Adipocyte (in vitro differentiated cells): ENCODE measurements at regions not wholly inside any gene's neighbourhood (a gene's known extent, or its start where the extent isn't known, plus 50 kb on each side); places are given as distances from the start of the nearest gene placed in this dataset.

Experiments used
- DNase-seq: peaks from one replicate; pipeline ENCODE4 v3.0.0-alpha.2; 2015; ENCODE audit warnings: low read depth
- H3K27me3 ChIP-seq: replicated peaks from 2 replicates; pipeline ENCODE4 v1.7.0; 2013; ENCODE audit warnings: mild to moderate bottlenecking, low read length, moderate library complexity; ENCODE audit not compliant: control insufficient read depth, insufficient read depth
- H3K36me3 ChIP-seq: 2 replicates; pipeline ENCODE4 v1.7.0; 2013; ENCODE audit warnings: low read length, mild to moderate bottlenecking, moderate library complexity; ENCODE audit not compliant: control insufficient read depth, insufficient read depth, severe bottlenecking
- H3K4me1 ChIP-seq: 2 replicates; pipeline ENCODE4 v1.7.0; 2013; ENCODE audit warnings: mild to moderate bottlenecking, low read length, moderate library complexity; ENCODE audit not compliant: control insufficient read depth, insufficient read depth
- H3K4me3 ChIP-seq: 2 replicates; pipeline ENCODE4 v1.7.0; 2013; ENCODE audit warnings: mild to moderate bottlenecking, low read length, moderate library complexity
- H3K9ac ChIP-seq: 2 replicates; pipeline ENCODE4 v1.7.0; 2013; ENCODE audit warnings: mild to moderate bottlenecking, low read length, moderate library complexity
- H3K9me3 ChIP-seq: 2 replicates; pipeline ENCODE4 v1.7.0; 2013; ENCODE audit warnings: mild to moderate bottlenecking, low read length, moderate library complexity; ENCODE audit not compliant: control insufficient read depth

DNA sequence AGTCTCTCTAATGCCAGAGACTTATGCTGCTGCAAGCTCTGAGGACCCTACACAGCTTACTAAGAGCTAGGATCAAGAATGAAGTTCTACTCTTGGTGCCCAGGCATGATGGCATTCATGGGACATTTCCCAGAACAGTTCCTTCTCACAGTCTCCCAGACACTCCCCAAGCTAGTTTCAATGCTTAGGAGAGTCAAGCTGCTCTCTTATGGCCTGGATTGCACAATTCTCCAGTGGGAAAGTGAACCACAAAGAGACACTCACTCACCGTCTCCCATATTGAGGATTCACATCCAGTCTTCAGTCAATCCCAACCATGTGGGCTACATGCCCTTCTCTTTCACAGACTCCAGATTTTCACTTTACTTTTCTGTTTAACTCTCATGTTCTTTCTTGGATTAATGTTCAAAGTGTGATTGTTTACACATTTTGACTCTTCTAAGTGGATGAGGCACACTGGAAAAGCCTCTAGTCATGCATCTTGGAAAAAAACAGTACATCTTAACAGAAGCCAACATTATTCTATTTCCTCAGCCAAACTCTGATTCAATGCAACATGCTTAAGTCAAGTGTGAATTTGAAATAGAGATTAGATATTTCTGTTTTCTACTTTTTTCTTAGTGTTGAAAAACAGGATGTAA is 447.8 kb upstream of the BTBD3 start:
- H3K4me3 ChIP-seq = no peak overlapping the region

DNA sequence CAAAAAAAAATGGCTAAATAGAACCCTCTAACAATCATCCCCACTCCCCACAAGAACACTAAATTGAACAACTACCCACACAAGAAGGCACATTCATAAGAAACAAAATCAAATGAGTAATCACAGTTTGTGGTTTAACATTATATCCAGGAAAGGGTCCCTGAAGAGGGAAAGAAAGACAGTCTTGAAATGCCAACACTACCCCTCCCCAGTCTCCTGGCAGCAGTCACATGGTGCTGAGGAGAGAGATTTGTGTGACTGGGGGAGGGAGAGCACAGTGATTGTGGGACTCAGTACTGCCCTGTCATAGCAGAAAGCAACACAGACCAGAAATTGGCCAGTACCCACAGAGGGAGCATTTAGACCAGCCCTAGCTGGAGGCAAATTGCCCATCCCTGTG is 443.7 kb upstream of the BTBD3 start:
- Histone ChIP-seq H3K36me3 (no peaks in the 10 kb centered on the region), H3K27me3 (peaks cover 3% of the 10 kb centered on the region), H3K9me3 (peaks cover 14% of the 10 kb centered on the region), H3K4me1 (no peaks in the 10 kb centered on the region), H3K4me3 (no peak overlapping the region), H3K9ac (no peak overlapping the region)
- DNase-seq = no peak

More for the DNA sequence above, 447.8 kb upstream of the BTBD3 start:
- Histone ChIP-seq H3K9ac (no peak overlapping the region), H3K9me3 (no peaks in the 10 kb centered on the region), H3K36me3 (no peaks in the 10 kb centered on the region), H3K4me1 (no peaks in the 10 kb centered on the region), H3K27me3 (peaks cover 3% of the 10 kb centered on the region)
- no peak for DNase-seq

DNA sequence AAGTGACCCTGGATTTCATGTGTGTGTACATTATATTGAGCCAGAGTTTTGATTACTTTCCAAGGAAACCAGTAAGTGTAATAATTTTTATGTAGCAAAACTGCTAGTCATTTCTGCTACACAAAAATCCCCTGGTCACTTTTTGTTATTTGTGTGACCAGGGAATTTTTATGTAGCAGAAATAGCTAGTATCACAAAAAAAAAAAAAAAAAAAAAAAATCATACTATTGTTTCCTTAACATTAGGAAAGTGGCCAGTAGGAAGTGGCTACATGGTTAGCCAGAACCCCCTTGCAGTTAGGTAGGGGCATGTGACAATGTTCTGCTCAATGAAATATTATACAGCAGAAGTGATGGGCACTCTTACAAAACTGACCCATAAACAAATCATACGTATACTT is 434.0 kb upstream of the BTBD3 start:
- DNase-seq = no peak
- Histone ChIP-seq H3K27me3 (no peaks in the 10 kb centered on the region), H3K9me3 (no peaks in the 10 kb centered on the region), H3K4me1 (no peaks in the 10 kb centered on the region), H3K36me3 (no peaks in the 10 kb centered on the region), H3K4me3 (no peak overlapping the region), H3K9ac (no peak overlapping the region)

DNA sequence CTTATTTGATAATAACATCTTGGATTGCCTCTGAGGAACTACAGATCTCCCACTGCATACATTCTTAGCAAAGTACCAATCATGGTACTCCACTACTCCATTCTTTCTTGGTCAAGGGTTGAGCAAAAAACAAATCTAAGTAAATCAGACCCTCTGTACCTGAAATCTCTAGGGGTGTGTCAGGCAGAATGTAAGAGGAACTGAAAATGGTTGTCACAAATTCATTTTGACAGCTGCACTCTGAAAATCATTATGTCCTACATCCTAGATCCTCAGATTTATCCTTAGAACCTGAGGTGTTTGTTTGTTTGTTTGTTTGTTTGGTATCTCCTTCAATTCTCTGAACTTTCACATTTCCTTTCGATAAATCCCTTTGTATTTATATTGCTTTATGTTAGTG is 433.2 kb upstream of the BTBD3 start:
- DNase-seq = no peak
- H3K36me3 ChIP-seq = no peaks in the 10 kb centered on the region
- no peaks in the 10 kb centered on the region for H3K9me3 ChIP-seq
- H3K27me3 ChIP-seq = no peaks in the 10 kb centered on the region
- no peak overlapping the region for H3K9ac ChIP-seq
- H3K4me1 ChIP-seq = no peaks in the 10 kb centered on the region
- H3K4me3 ChIP-seq = no peak overlapping the region

- no peak overlapping the region for H3K4me3 ChIP-seq
- no peak overlapping the region for H3K9ac ChIP-seq
- H3K27me3 ChIP-seq = no peaks in the 10 kb centered on the region
- no peaks in the 10 kb centered on the region for H3K36me3 ChIP-seq
- H3K9me3 ChIP-seq = no peaks in the 10 kb centered on the region
- H3K4me1 ChIP-seq = no peaks in the 10 kb centered on the region
- DNase-seq = no peak
Observed at GRCh38 chr20:11492386-11492785, 425.3 kb upstream of the BTBD3 start.

DNA sequence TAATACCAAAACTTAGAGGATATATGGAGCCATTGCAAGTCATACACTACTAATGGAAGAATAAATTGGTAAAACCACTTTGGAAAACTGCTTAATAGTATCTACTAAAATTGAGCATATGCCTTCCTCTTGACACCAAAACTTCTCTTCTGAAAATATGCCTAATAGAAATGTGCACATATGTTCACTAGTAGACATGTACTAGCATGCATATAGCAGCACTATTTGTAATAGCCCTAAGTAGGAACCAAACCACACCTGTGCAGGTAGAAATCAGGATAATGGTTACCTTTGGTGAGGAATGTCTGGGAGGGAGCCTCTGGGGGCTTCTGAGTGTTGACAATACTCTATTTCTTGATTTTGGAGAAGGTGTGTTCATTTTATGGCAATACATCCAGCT is 424.8 kb upstream of the BTBD3 start:
- Histone ChIP-seq H3K9me3 (no peaks in the 10 kb centered on the region), H3K4me3 (no peak overlapping the region), H3K9ac (no peak overlapping the region), H3K36me3 (no peaks in the 10 kb centered on the region), H3K4me1 (no peaks in the 10 kb centered on the region), H3K27me3 (no peaks in the 10 kb centered on the region)
- DNase-seq = no peak

GRCh38 chr20:11496380-11496779 is 421.3 kb upstream of the BTBD3 start:
- peaks cover 8% of the 10 kb centered on the region for H3K27me3 ChIP-seq
- H3K4me1 ChIP-seq = no peaks in the 10 kb centered on the region
- no peak for DNase-seq
- no peaks in the 10 kb centered on the region for H3K36me3 ChIP-seq
- no peaks in the 10 kb centered on the region for H3K9me3 ChIP-seq
- H3K9ac ChIP-seq = no peak overlapping the region
- no peak overlapping the region for H3K4me3 ChIP-seq

DNA sequence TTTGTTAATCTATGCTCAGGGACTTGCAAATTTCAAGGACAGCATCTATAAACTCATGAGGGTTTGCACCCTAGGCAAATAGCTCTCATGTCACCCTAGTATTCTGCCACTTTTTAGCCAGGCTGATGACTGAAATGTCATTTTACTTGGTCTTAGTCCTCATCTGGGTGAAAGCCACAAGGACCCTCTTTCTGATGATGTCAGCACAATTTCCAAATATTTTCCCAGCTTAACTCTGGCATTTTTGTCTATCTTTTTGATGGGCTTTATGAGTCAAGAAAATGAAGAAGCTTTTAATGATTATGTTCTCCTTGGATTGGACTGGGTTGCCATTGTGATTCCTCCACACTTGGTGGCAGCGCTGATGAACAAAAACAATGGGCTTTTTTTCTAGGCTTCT is 420.1 kb upstream of the BTBD3 start:
- H3K36me3 ChIP-seq = no peaks in the 10 kb centered on the region
- no peak overlapping the region for H3K9ac ChIP-seq
- DNase-seq = no peak
- peaks cover 8% of the 10 kb centered on the region for H3K27me3 ChIP-seq
- no peak overlapping the region for H3K4me3 ChIP-seq
- no peaks in the 10 kb centered on the region for H3K4me1 ChIP-seq
- H3K9me3 ChIP-seq = no peaks in the 10 kb centered on the region

DNA sequence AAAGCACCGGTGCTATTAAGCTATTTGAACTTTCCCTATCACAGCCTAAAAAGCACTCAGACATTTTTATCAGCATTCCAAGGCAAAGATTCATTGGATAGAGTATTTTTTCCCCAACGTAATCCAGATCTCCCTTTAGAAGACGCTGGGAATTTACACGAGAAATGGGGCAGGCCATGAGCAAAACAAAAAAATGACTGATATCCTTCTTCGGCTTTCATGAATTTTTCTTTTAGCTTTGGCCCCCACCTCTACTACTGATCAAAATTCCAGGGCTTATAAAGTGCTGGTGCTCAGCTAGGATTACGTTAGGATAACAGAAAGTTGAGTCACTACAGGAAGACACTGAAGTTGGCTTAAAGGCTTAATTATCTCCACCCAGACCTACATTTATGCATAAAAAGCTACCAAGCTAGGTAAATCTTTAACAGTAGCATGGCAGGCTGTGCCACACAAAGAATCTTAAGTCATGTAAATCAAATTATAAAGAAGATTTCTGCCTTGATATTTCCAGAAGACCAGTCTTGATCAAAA is 418.5 kb upstream of the BTBD3 start:
- no peaks in the 10 kb centered on the region for H3K9me3 ChIP-seq
- H3K9ac ChIP-seq = no peak overlapping the region
- H3K4me3 ChIP-seq = no peak overlapping the region
- no peaks in the 10 kb centered on the region for H3K36me3 ChIP-seq
- DNase-seq = no peak
- peaks cover 8% of the 10 kb centered on the region for H3K27me3 ChIP-seq
- H3K4me1 ChIP-seq = no peaks in the 10 kb centered on the region

- Histone ChIP-seq H3K4me3 (no peak overlapping the region), H3K4me1 (no peaks in the 10 kb centered on the region), H3K9me3 (no peaks in the 10 kb centered on the region), H3K9ac (no peak overlapping the region), H3K27me3 (peaks cover 8% of the 10 kb centered on the region), H3K36me3 (no peaks in the 10 kb centered on the region)
- DNase-seq = peak; percentile 11
Observed at GRCh38 chr20:11502061-11502460, 415.6 kb upstream of the BTBD3 start.

DNA sequence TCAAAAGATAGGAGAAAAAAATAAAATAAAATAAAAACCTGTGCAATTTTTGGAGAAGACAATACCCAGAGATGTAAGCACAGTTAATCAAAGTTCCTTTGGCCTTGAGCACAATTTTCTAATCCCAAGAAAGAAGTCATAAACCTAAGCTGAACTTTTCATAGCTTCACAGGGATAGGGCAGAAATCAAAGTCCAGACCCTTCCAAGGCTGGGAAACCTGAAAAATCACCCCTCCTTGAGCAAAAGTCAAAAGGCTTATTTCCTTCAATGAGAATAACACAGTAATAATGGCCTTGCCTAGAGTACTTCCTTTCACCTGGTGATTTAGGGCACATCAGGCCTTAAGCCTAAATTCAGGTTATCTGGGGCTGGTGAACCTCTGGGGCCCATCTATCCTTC is 415.0 kb upstream of the BTBD3 start:
- DNase-seq = no peak
- H3K27me3 ChIP-seq = peaks cover 8% of the 10 kb centered on the region
- no peaks in the 10 kb centered on the region for H3K9me3 ChIP-seq
- no peak overlapping the region for H3K4me3 ChIP-seq
- no peaks in the 10 kb centered on the region for H3K4me1 ChIP-seq
- no peaks in the 10 kb centered on the region for H3K36me3 ChIP-seq
- H3K9ac ChIP-seq = no peak overlapping the region

GRCh38 chr20:11509776-11510175 is 407.9 kb upstream of the BTBD3 start:
- no peak overlapping the region for H3K9ac ChIP-seq
- DNase-seq = no peak
- H3K4me1 ChIP-seq = no peaks in the 10 kb centered on the region
- H3K36me3 ChIP-seq = no peaks in the 10 kb centered on the region
- no peaks in the 10 kb centered on the region for H3K27me3 ChIP-seq
- H3K4me3 ChIP-seq = no peak overlapping the region
- H3K9me3 ChIP-seq = peaks cover 6% of the 10 kb centered on the region
